K562 (cell line): ENCODE measurements at regions not wholly inside any gene's neighbourhood (a gene's known extent, or its start where the extent isn't known, plus 50 kb on each side); places are given as distances from the start of the nearest gene placed in this dataset.

Experiments
- ATAC-seq: fragments of 200-7000 bp; cut with Tn5 transposase; 3 replicates; pipeline ENCODE4 v1.9.1; 2020; ENCODE audit warnings: moderate library complexity
- BruUV-seq: library from RNA; stranded (reverse); fragments of 400-500 nt; replicated peaks from 2 replicates; lab custom pipeline; 2021; lab: Mats Ljungman, UMichigan
- CTCF ChIA-PET: fragments of 300-600 bp; formaldehyde crosslinking; extraction: SDS; loops from one replicate; lab custom pipeline; 2021; ENCODE audit warnings: low intra/inter-chr PET ratio; lab: Yijun Ruan, JAX
- POLR2A ChIA-PET: fragments of 300-600, 350-650 bp; sonication (Branson Sonifier 250); formaldehyde crosslinking; extraction: SDS; loops from one replicate; lab custom pipeline; 2021; ENCODE audit warnings: antibody characterized with exemption, inconsistent platforms; lab: Yijun Ruan, JAX
- DNase-seq, 4 experiments: peaks; one replicate each; pipeline versions ENCODE4 v3.0.0 to v3.0.0-alpha.2; 2011 to 2018; ENCODE audit warnings: low spot score in 3 of 4, mixed read lengths in 3 of 4; ENCODE audit errors: extremely low read depth in 1 of 4
- FAIRE-seq: peaks from 2 replicates; lab custom pipeline; 2011; peaks lifted over from hg19 to GRCh38; lab: Jason Lieb, UNC
- H2AFZ ChIP-seq: 2 replicates; pipeline ENCODE4 v1.6.0; 2011; ENCODE audit warnings: low read depth, low read length, control low read depth, inconsistent platforms
- H3K27ac ChIP-seq: fragments of 200-600 bp; 3 replicates; pipeline ENCODE4 v1.8.0; 2011; ENCODE audit warnings: low read depth, mild to moderate bottlenecking, control low read depth, inconsistent platforms, low read length, moderate library complexity, mixed read lengths; ENCODE audit errors: extremely low read depth
- H3K27me3 ChIP-seq, 2 experiments: fragments of 300-600 bp in 1 of 2; 2 replicates in 1 of 2; 3 replicates in 1 of 2; pipeline versions ENCODE4 v1.6.0 to v1.8.0; 2011; ENCODE audit warnings: inconsistent platforms in 2 of 2, low read length in 2 of 2, mild to moderate bottlenecking in 1 of 2, mixed read lengths in 1 of 2, moderate library complexity in 1 of 2; ENCODE audit not compliant: control insufficient read depth in 2 of 2, insufficient read depth in 2 of 2
- H3K36me3 ChIP-seq: fragments of 300-600 bp; 3 replicates; pipeline ENCODE4 v1.8.0; 2011; ENCODE audit warnings: mild to moderate bottlenecking, low read length, inconsistent platforms; ENCODE audit not compliant: control insufficient read depth, insufficient read depth
- H3K4me1 ChIP-seq, 2 experiments: fragments of 200-600 bp in 1 of 2; replicated peaks in 1 of 2; 2 replicates in 1 of 2; 3 replicates in 1 of 2; pipeline versions ENCODE4 v1.5.1 to v1.8.0; 2011; ENCODE audit warnings: inconsistent platforms in 2 of 2, low read length in 2 of 2, mild to moderate bottlenecking in 1 of 2, mixed read lengths in 1 of 2, moderate library complexity in 1 of 2; ENCODE audit not compliant: control insufficient read depth in 2 of 2, insufficient read depth in 2 of 2
- H3K4me2 ChIP-seq: 2 replicates; pipeline ENCODE4 v1.6.1; 2011; ENCODE audit warnings: low read length, control low read depth, inconsistent platforms, mixed read lengths; ENCODE audit not compliant: insufficient read depth
- H3K4me3 ChIP-seq: fragments of 200-600 bp; sonication (generic), shearing (Covaris generic); 2 replicates; pipeline ENCODE4 v1.5.1; 2016; ENCODE audit warnings: control low read depth, inconsistent platforms
- H3K79me2 ChIP-seq: fragments of 200-600 bp; 3 replicates; pipeline ENCODE4 v1.8.0; 2011; ENCODE audit warnings: low read length, inconsistent platforms; ENCODE audit not compliant: control insufficient read depth, insufficient read depth
- H3K9ac ChIP-seq, 2 experiments: 2 replicates each; pipeline versions ENCODE4 v1.6.0 to v1.6.1; 2011; ENCODE audit warnings: low read depth in 2 of 2, low read length in 2 of 2, control low read depth in 1 of 2, inconsistent platforms in 1 of 2, mild to moderate bottlenecking in 1 of 2, mixed read lengths in 1 of 2; ENCODE audit not compliant: insufficient read depth in 1 of 2
- H3K9me1 ChIP-seq: one replicate; pipeline ENCODE4 v1.6.0; 2011; ENCODE audit warnings: inconsistent platforms, mild to moderate bottlenecking, low read length, moderate library complexity; ENCODE audit not compliant: control insufficient read depth, insufficient read depth
- H3K9me3 ChIP-seq: replicated peaks from 2 replicates; pipeline ENCODE4 v1.5.1; 2011; ENCODE audit warnings: low read depth, low read length, inconsistent platforms; ENCODE audit not compliant: control insufficient read depth, insufficient read depth
- H4K20me1 ChIP-seq: replicated peaks from 2 replicates; pipeline ENCODE4 v1.6.1; 2011; ENCODE audit warnings: low read length, inconsistent platforms, mixed read lengths; ENCODE audit not compliant: control insufficient read depth, insufficient read depth
- DMBX1 ChIP-seq: fragments of 250-450 bp; sonication (Bioruptor Pico); IDR thresholded peaks from 2 replicates; pipeline ENCODE4 v1.8.0; 2022; ENCODE audit warnings: inconsistent platforms, mild to moderate bottlenecking, moderate library complexity, borderline replicate concordance
- ETV5 ChIP-seq: sonication (generic); formaldehyde crosslinking; IDR thresholded peaks from 2 replicates; pipeline ENCODE4 v1.4.0; 2020; ENCODE audit warnings: low read depth, mild to moderate bottlenecking, missing genetic modification reagents
- LEF1 ChIP-seq: fragments of 450-650 bp; IDR thresholded peaks from 2 replicates; pipeline ENCODE4 v1.6.1; 2016; ENCODE audit warnings: mild to moderate bottlenecking
- POLR2G ChIP-seq: fragments of 200-400 bp; formaldehyde crosslinking; IDR thresholded peaks from 2 replicates; pipeline ENCODE4 v1.6.1; 2017; ENCODE audit warnings: low read depth, mild to moderate bottlenecking, antibody characterized with exemption, low read length, moderate library complexity
- TEAD4 ChIP-seq, 2 experiments: sonication (generic) in 1 of 2; formaldehyde crosslinking in 1 of 2; IDR thresholded peaks; 2 replicates each; pipeline versions ENCODE4 v1.6.1 to v1.8.0; 2012 to 2022; ENCODE audit warnings: borderline replicate concordance in 1 of 2, inconsistent platforms in 1 of 2, low read length in 1 of 2, mild to moderate bottlenecking in 1 of 2, missing genetic modification reagents in 1 of 2
- ZKSCAN8 ChIP-seq: fragments of 200-800 bp; sonication (Bioruptor generic); IDR thresholded peaks from 2 replicates; pipeline ENCODE4 v1.6.1; 2016; ENCODE audit warnings: missing genetic modification characterization, missing compliant biosample characterization
- WGBS: fragments of 100-300 bp; shearing (Covaris generic); methylation state at CpG from one replicate; pipeline ENCODE4 v1.1.6; 2016; ENCODE audit warnings: low coverage, mixed read lengths; ENCODE audit not compliant: insufficient coverage; ENCODE audit errors: missing lambda C conversion rate; 5-methylcytosine and 5-hydroxymethylcytosine counted together
- in situ Hi-C: fragments of 300-500 bp; cut with MboI; formaldehyde crosslinking; loops from 4 replicates; pipeline ENCODE4 v1.15.0; 2018; ENCODE audit warnings: inconsistent platforms, mixed read lengths
- intact Hi-C: fragments of 100-400 bp; cut with micrococcal nuclease; formaldehyde crosslinking; loops from 2 replicates; pipeline ENCODE4 v1.14.2; 2022
- TF ChIP-seq, protein P1 (sequence below), 2 experiments: fragments of 450-650 bp in 1 of 2; sonication (generic) in 1 of 2; formaldehyde crosslinking in 1 of 2; IDR thresholded peaks; 2 replicates each; pipeline versions ENCODE4 v1.7.1 to v1.9.0; 2016 to 2022; ENCODE audit warnings: inconsistent platforms in 1 of 2, mild to moderate bottlenecking in 1 of 2, missing genetic modification reagents in 1 of 2
- TF ChIP-seq, protein P2 (sequence below): fragments of 450-650 bp; formaldehyde crosslinking; IDR thresholded peaks from 2 replicates; pipeline ENCODE4 v1.4.0; 2022; ENCODE audit warnings: missing genetic modification characterization

DNA sequence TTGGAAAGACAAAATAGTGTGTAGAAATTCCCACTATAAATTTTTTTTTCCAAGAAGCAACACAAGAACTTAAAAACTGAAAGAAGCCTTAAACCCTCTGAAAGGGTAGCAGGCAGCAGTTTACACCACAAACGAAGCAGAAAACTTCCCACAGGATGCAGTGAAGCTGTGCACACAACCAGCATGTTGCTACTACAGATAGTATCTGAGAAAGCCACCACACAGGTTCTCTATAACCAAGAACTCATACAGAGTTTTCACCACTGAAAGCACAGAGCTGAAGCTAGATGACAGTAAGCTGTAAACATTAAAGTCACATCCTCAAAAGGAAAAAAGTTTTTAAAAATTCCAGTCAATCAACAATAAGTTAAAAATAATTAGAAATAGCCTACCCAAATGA is 333.6 kb upstream of the MON1B start:
- BruUV-seq = no TSS peak
- no peaks in the 10 kb centered on the region for H3K79me2 ChIP-seq
- in situ Hi-C loops = no loop called here
- H4K20me1 ChIP-seq = no peaks in the 10 kb centered on the region
- H3K4me3 ChIP-seq = no peak overlapping the region
- H3K27ac ChIP-seq = no peak overlapping the region
- no peaks in the 10 kb centered on the region for H3K36me3 ChIP-seq
- no peaks in the 10 kb centered on the region for H3K27me3 ChIP-seq
- no peaks in the 10 kb centered on the region for H3K9me3 ChIP-seq
- no peak overlapping the region for H3K4me2 ChIP-seq
- no peaks in the 10 kb centered on the region for H3K9me1 ChIP-seq
- no peak for FAIRE-seq
- ChIA-PET CTCF (no interaction called here), POLR2A (no interaction called here)
- no peak for ATAC-seq
- DNase-seq = no peak
- no peaks in the 10 kb centered on the region for H3K4me1 ChIP-seq
- intact Hi-C loops = no loop called here
- no peak overlapping the region for H3K9ac ChIP-seq
- 9% methylated on average over 1 of the region's 1 CpG for WGBS
- no peak overlapping the region for H2AFZ ChIP-seq
- no peak for TF ChIP-seq ETV5
- TF ChIP-seq TEAD4 (IDR thresholded peaks at IDR 0.05; ENCODE audit: low read length) = no peak
- no peak for TF ChIP-seq TEAD4 (CRISPR knock-in tag; IDR thresholded peaks at IDR 0.05; ENCODE audit: borderline replicate concordance)
- no peak for TF ChIP-seq POLR2G
- TF ChIP-seq DMBX1 = no peak
- no peak for TF ChIP-seq ZKSCAN8 (CRISPR knock-in tag)
- TF ChIP-seq, protein P1, sequence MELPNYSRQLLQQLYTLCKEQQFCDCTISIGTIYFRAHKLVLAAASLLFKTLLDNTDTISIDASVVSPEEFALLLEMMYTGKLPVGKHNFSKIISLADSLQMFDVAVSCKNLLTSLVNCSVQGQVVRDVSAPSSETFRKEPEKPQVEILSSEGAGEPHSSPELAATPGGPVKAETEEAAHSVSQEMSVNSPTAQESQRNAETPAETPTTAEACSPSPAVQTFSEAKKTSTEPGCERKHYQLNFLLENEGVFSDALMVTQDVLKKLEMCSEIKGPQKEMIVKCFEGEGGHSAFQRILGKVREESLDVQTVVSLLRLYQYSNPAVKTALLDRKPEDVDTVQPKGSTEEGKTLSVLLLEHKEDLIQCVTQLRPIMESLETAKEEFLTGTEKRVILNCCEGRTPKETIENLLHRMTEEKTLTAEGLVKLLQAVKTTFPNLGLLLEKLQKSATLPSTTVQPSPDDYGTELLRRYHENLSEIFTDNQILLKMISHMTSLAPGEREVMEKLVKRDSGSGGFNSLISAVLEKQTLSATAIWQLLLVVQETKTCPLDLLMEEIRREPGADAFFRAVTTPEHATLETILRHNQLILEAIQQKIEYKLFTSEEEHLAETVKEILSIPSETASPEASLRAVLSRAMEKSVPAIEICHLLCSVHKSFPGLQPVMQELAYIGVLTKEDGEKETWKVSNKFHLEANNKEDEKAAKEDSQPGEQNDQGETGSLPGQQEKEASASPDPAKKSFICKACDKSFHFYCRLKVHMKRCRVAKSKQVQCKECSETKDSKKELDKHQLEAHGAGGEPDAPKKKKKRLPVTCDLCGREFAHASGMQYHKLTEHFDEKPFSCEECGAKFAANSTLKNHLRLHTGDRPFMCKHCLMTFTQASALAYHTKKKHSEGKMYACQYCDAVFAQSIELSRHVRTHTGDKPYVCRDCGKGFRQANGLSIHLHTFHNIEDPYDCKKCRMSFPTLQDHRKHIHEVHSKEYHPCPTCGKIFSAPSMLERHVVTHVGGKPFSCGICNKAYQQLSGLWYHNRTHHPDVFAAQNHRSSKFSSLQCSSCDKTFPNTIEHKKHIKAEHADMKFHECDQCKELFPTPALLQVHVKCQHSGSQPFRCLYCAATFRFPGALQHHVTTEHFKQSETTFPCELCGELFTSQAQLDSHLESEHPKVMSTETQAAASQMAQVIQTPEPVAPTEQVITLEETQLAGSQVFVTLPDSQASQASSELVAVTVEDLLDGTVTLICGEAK (IDR thresholded peaks at IDR 0.05) = no peak
- TF ChIP-seq, protein P1 (CRISPR knock-in tag; IDR thresholded peaks at IDR 0.05) = no peak
- TF ChIP-seq LEF1 = no peak
- TF ChIP-seq, protein P2, sequence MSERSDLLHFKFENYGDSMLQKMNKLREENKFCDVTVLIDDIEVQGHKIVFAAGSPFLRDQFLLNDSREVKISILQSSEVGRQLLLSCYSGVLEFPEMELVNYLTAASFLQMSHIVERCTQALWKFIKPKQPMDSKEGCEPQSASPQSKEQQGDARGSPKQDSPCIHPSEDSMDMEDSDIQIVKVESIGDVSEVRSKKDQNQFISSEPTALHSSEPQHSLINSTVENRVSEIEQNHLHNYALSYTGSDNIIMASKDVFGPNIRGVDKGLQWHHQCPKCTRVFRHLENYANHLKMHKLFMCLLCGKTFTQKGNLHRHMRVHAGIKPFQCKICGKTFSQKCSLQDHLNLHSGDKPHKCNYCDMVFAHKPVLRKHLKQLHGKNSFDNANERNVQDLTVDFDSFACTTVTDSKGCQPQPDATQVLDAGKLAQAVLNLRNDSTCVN = no peak
